ENCODE measurements at regions not wholly inside any gene's neighbourhood (a gene's known extent, or its start where the extent isn't known, plus 50 kb on each side); places are given as distances from the start of the nearest gene placed in this dataset.
A peak's percentile ranks its signal among the peaks of the same experiment; 100 is the strongest.

DNA sequence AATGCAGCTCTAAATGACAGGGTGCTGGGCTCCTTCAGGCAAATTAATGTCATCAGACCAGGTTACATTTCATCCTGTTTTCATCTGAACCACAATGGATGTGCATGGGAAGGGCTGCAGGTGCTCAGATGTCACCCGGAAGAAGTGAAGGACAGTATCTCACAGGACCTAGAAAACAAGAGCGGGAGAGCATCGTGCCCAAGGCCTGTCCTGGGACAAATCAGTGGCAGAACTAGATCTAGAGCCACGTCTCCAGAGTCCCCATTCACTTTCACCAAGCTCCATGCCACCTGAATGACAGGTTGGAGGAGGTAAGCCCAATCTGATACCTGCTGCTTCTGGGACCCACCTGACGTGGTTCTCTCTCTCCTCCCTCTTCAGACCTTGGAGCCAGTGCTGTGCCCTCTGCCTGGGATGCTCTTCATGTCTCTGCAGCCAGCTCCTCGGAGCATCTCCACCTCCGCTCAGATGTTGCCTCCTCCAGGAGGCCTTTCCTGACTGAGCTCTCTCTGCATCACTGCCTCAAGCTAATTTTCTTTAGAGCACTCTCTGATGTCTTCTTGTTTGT, 77.3 kb downstream of the CPN2 start:
- H3K9me3 ChIP-seq (ENCODE audit: control insufficient read depth, low read length): no peaks in the 10 kb centered on the region
- no peak overlapping the region for H3K4me3 Mint-ChIP-seq
- H3K9ac ChIP-seq (ENCODE audit: extremely low read depth, low read length, poor library complexity, severe bottlenecking): no peak overlapping the region
- H3K9me3 Mint-ChIP-seq: peaks cover 2% of the 10 kb centered on the region
- WGBS, 2 experiments (ENCODE audit: insufficient coverage in 1 of 2, insufficient read length in 1 of 2): 91 to 96% methylated on average over 5 to 7 of the region's 7 CpGs
- TF ChIP-seq, protein P1, sequence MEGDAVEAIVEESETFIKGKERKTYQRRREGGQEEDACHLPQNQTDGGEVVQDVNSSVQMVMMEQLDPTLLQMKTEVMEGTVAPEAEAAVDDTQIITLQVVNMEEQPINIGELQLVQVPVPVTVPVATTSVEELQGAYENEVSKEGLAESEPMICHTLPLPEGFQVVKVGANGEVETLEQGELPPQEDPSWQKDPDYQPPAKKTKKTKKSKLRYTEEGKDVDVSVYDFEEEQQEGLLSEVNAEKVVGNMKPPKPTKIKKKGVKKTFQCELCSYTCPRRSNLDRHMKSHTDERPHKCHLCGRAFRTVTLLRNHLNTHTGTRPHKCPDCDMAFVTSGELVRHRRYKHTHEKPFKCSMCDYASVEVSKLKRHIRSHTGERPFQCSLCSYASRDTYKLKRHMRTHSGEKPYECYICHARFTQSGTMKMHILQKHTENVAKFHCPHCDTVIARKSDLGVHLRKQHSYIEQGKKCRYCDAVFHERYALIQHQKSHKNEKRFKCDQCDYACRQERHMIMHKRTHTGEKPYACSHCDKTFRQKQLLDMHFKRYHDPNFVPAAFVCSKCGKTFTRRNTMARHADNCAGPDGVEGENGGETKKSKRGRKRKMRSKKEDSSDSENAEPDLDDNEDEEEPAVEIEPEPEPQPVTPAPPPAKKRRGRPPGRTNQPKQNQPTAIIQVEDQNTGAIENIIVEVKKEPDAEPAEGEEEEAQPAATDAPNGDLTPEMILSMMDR (conservative IDR thresholded peaks at IDR 0.05): no peak
- H3K36me3 Mint-ChIP-seq (ENCODE audit: low read depth): no peaks in the 10 kb centered on the region
- peaks cover 5% of the 10 kb centered on the region for H3K27me3 Mint-ChIP-seq (ENCODE audit: insufficient read depth)
- H3K27ac ChIP-seq (ENCODE audit: low read depth, low read length): no peak overlapping the region
- H3K36me3 ChIP-seq (ENCODE audit: control insufficient read depth, insufficient read depth, low read length): no peaks in the 10 kb centered on the region
- peaks cover 28% of the 10 kb centered on the region for H3K4me1 Mint-ChIP-seq
- no peak overlapping the region for H3K27ac Mint-ChIP-seq
- H3K4me3 ChIP-seq (ENCODE audit: low read length): no peak overlapping the region
- H3K4me1 ChIP-seq (ENCODE audit: control insufficient read depth, insufficient read depth, low read length): peaks cover 14% of the 10 kb centered on the region
- peak; percentile 44 for DNase-seq
- no peaks in the 10 kb centered on the region for H3K27me3 ChIP-seq (ENCODE audit: control insufficient read depth, insufficient read depth, low read length, poor library complexity, severe bottlenecking)

DNA sequence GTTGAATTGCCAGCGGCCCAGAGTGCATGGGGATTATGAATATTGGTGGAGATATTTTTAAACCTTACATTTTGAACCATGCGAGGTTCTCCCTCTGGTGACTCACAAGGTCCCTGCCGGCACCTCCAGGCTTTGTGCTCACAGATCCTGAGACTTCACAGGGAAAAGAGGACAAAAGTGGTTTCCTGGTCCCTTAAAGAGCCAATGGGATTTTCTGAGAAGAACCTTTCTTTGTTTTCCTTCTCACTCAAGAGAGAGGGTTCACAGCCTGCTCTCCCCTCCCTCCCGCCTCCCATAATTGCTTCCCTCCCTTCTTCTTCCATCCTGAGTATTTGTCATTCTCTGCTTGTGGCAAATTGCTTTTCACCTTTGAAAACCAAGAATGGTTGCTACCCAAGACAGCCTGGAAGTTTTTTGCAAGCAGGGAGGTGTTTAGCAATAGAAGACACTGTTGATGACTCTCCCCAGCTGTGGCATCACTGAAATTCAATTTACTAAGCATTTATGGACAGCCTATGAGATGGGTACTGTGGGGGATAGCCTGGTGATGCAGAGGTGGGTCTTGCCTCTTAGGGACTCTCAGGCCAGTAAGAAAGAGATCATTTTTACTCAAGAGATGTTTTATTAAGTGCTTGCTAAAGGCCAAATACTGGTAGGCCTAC, 76.6 kb downstream of the CPN2 start:
- no peak overlapping the region for H3K4me3 Mint-ChIP-seq
- H3K27ac Mint-ChIP-seq: peak overlapping the region; percentile 17
- Histone ChIP-seq H3K9me3 (ENCODE audit: control insufficient read depth, low read length) (no peaks in the 10 kb centered on the region), H3K9ac (ENCODE audit: extremely low read depth, low read length, poor library complexity, severe bottlenecking) (no peak overlapping the region), H3K36me3 (ENCODE audit: control insufficient read depth, insufficient read depth, low read length) (no peaks in the 10 kb centered on the region), H3K27ac (ENCODE audit: low read depth, low read length) (no peak overlapping the region), H3K4me3 (ENCODE audit: low read length) (no peak overlapping the region), H3K27me3 (ENCODE audit: control insufficient read depth, insufficient read depth, low read length, poor library complexity, severe bottlenecking) (no peaks in the 10 kb centered on the region), H3K4me1 (ENCODE audit: control insufficient read depth, insufficient read depth, low read length) (peaks cover 14% of the 10 kb centered on the region)
- TF ChIP-seq, protein P1 (conservative IDR thresholded peaks at IDR 0.05): no peak
- no peaks in the 10 kb centered on the region for H3K36me3 Mint-ChIP-seq (ENCODE audit: low read depth)
- WGBS, 2 experiments (ENCODE audit: insufficient coverage in 1 of 2, insufficient read length in 1 of 2): 81 to 84% methylated on average over 3 to 4 of the region's 4 CpGs
- peak; percentile 60 for DNase-seq
- peaks cover 2% of the 10 kb centered on the region for H3K9me3 Mint-ChIP-seq
- peaks cover 28% of the 10 kb centered on the region for H3K4me1 Mint-ChIP-seq
- peaks cover 3% of the 10 kb centered on the region for H3K27me3 Mint-ChIP-seq (ENCODE audit: insufficient read depth)

- Mint-ChIP-seq H3K4me1 (peaks cover 26% of the 10 kb centered on the region), H3K27me3 (ENCODE audit: insufficient read depth) (peaks cover 6% of the 10 kb centered on the region), H3K4me3 (no peak overlapping the region), H3K9me3 (peaks cover 2% of the 10 kb centered on the region), H3K36me3 (ENCODE audit: low read depth) (no peaks in the 10 kb centered on the region), H3K27ac (peak overlapping the region; percentile 17)
- DNase-seq: peak; percentile 64
- TF ChIP-seq, protein P1 (conservative IDR thresholded peaks at IDR 0.05): no peak
- Histone ChIP-seq H3K4me3 (ENCODE audit: low read length) (no peak overlapping the region), H3K4me1 (ENCODE audit: control insufficient read depth, insufficient read depth, low read length) (peaks cover 14% of the 10 kb centered on the region), H3K9me3 (ENCODE audit: control insufficient read depth, low read length) (no peaks in the 10 kb centered on the region), H3K27me3 (ENCODE audit: control insufficient read depth, insufficient read depth, low read length, poor library complexity, severe bottlenecking) (no peaks in the 10 kb centered on the region), H3K9ac (ENCODE audit: extremely low read depth, low read length, poor library complexity, severe bottlenecking) (no peak overlapping the region), H3K36me3 (ENCODE audit: control insufficient read depth, insufficient read depth, low read length) (no peaks in the 10 kb centered on the region), H3K27ac (ENCODE audit: low read depth, low read length) (no peak overlapping the region)
- 91 to 93% methylated on average over 4 to 8 of the region's 8 CpGs for WGBS, 2 experiments (ENCODE audit: insufficient coverage in 1 of 2, insufficient read length in 1 of 2)
Observed at GRCh38 chr3:194275291-194275690, 75.8 kb downstream of the CPN2 start.
